ENCODE measurements at regions not wholly inside any gene's neighbourhood (a gene's known extent, or its start where the extent isn't known, plus 50 kb on each side); places are given as distances from the start of the nearest gene placed in this dataset.
A peak's percentile ranks its signal among the peaks of the same experiment; 100 is the strongest.

- DNase-seq: no peak
Measured at GRCh38 chr4:36734334-36734733, 452.9 kb downstream of the DTHD1 start.

- no peak for DNase-seq
Measured at GRCh38 chr4:36737691-36738090, 456.3 kb downstream of the DTHD1 start.

GRCh38 chr4:36740796-36741310 lies 459.4 kb downstream of the DTHD1 start:
- no peak for DNase-seq

- DNase-seq: no peak
Measured at GRCh38 chr4:36747277-36748129, 466.1 kb downstream of the DTHD1 start.

GRCh38 chr4:36753048-36753447 lies 471.6 kb downstream of the DTHD1 start:
- no peak for DNase-seq

GRCh38 chr4:36757580-36758311 lies 476.3 kb downstream of the DTHD1 start:
- DNase-seq: no peak

- DNase-seq: no peak
Measured at GRCh38 chr4:36758312-36759178, 477.1 kb downstream of the DTHD1 start.

- no peak for DNase-seq
Measured at GRCh38 chr4:36761607-36762006, 480.2 kb downstream of the DTHD1 start.

- no peak for DNase-seq
Measured at GRCh38 chr4:36763814-36764213, 480.7 kb upstream of the NWD2 start.

- DNase-seq: no peak
Measured at GRCh38 chr4:36767596-36767995, 476.9 kb upstream of the NWD2 start.

- no peak for DNase-seq
Measured at GRCh38 chr4:36771411-36772153, 473.0 kb upstream of the NWD2 start.

- DNase-seq: no peak
Measured at GRCh38 chr4:36772154-36772516, 472.4 kb upstream of the NWD2 start.

GRCh38 chr4:36773467-36773866 lies 471.1 kb upstream of the NWD2 start:
- no peak for DNase-seq

- no peak for DNase-seq
Measured at GRCh38 chr4:36775544-36775943, 469.0 kb upstream of the NWD2 start.

- DNase-seq: no peak
Measured at GRCh38 chr4:36779601-36780000, 464.9 kb upstream of the NWD2 start.

- DNase-seq: peak; percentile 68
Measured at GRCh38 chr4:36785973-36786372, 458.6 kb upstream of the NWD2 start.

- DNase-seq: no peak
Measured at GRCh38 chr4:36786519-36786918, 458.0 kb upstream of the NWD2 start.

GRCh38 chr4:36794716-36795115 lies 449.8 kb upstream of the NWD2 start:
- no peak for DNase-seq

GRCh38 chr4:36812149-36812548 lies 432.4 kb upstream of the NWD2 start:
- DNase-seq: no peak

GRCh38 chr4:36815536-36815935 lies 429.0 kb upstream of the NWD2 start:
- DNase-seq: no peak

- DNase-seq: no peak
Measured at GRCh38 chr4:36823199-36823967, 421.2 kb upstream of the NWD2 start.

- DNase-seq: no peak
Measured at GRCh38 chr4:36824682-36825081, 419.9 kb upstream of the NWD2 start.

All from NCI-H748 treated with DMSO at 0.1 percent for 48 hours (cell line).